Keratinocyte (primary cell): ENCODE measurements at regions not wholly inside any gene's neighbourhood (a gene's known extent, or its start where the extent isn't known, plus 50 kb on each side); places are given as distances from the start of the nearest gene placed in this dataset.

ENCODE experiments used
- DNase-seq: peaks from one replicate; pipeline ENCODE4 v3.0.0-alpha.2; 2011; ENCODE audit warnings: low read depth, missing footprints, low spot score
- FAIRE-seq: peaks from 2 replicates; lab custom pipeline; 2011; peaks lifted over from hg19 to GRCh38; lab: Jason Lieb, UNC
- H2AFZ ChIP-seq: 2 replicates; pipeline ENCODE4 v1.6.0; 2012; ENCODE audit warnings: low read length, control low read depth, inconsistent platforms; ENCODE audit not compliant: control insufficient read depth
- H3K27ac ChIP-seq: 2 replicates; pipeline ENCODE4 v1.5.1; 2011; ENCODE audit warnings: low read length; ENCODE audit not compliant: control insufficient read depth, insufficient read depth
- H3K27me3 ChIP-seq: 3 replicates; pipeline ENCODE4 v1.6.0; 2011; ENCODE audit warnings: low read length; ENCODE audit not compliant: control insufficient read depth, insufficient read depth; ENCODE audit errors: extremely low read depth
- H3K36me3 ChIP-seq, 2 experiments: 2 replicates in 1 of 2; 3 replicates in 1 of 2; pipeline ENCODE4 v1.5.1; 2011; ENCODE audit warnings: low read length in 2 of 2, mild to moderate bottlenecking in 1 of 2; ENCODE audit not compliant: control insufficient read depth in 2 of 2, insufficient read depth in 2 of 2; ENCODE audit errors: extremely low read depth in 1 of 2
- H3K4me1 ChIP-seq: 3 replicates; pipeline ENCODE4 v1.5.1; 2011; ENCODE audit warnings: low read length; ENCODE audit not compliant: control insufficient read depth, insufficient read depth; ENCODE audit errors: extremely low read depth
- H3K4me2 ChIP-seq: 3 replicates; pipeline ENCODE4 v1.6.0; 2011; ENCODE audit warnings: low read depth, low read length; ENCODE audit not compliant: control insufficient read depth, insufficient read depth; ENCODE audit errors: extremely low read depth
- H3K4me3 ChIP-seq, 3 experiments: fragments of 200-600 bp in 1 of 3; sonication (generic) in 1 of 3; 2 replicates in 2 of 3; 3 replicates in 1 of 3; pipeline ENCODE4 v1.5.1; 2011 to 2016; ENCODE audit warnings: low read length in 3 of 3, mild to moderate bottlenecking in 3 of 3, control low read depth in 2 of 3, inconsistent platforms in 1 of 3, low read depth in 1 of 3, mixed read lengths in 1 of 3, mixed run types in 1 of 3, moderate library complexity in 1 of 3; ENCODE audit not compliant: control insufficient read depth in 2 of 3, insufficient read depth in 2 of 3; ENCODE audit errors: extremely low read depth in 1 of 3
- H3K79me2 ChIP-seq: 2 replicates; pipeline ENCODE4 v1.6.0; 2012; ENCODE audit warnings: low read length; ENCODE audit not compliant: control insufficient read depth, insufficient read depth
- H3K9ac ChIP-seq: 3 replicates; pipeline ENCODE4 v1.6.0; 2011; ENCODE audit warnings: low read length; ENCODE audit not compliant: control insufficient read depth, insufficient read depth; ENCODE audit errors: extremely low read depth
- H3K9me1 ChIP-seq: 3 replicates; pipeline ENCODE4 v1.6.0; 2011; ENCODE audit warnings: low read length; ENCODE audit not compliant: control insufficient read depth, insufficient read depth; ENCODE audit errors: extremely low read depth
- H3K9me3 ChIP-seq: 2 replicates; pipeline ENCODE4 v1.5.1; 2012; ENCODE audit warnings: low read depth, low read length; ENCODE audit not compliant: control insufficient read depth
- H4K20me1 ChIP-seq: 3 replicates; pipeline ENCODE4 v1.6.0; 2011; ENCODE audit warnings: low read length; ENCODE audit not compliant: control insufficient read depth, insufficient read depth; ENCODE audit errors: extremely low read depth
- CTCF ChIP-seq, 3 experiments: IDR thresholded peaks in 1 of 3; conservative IDR thresholded peaks in 1 of 3; optimal IDR thresholded peaks in 1 of 3; 2 replicates in 2 of 3; 3 replicates in 1 of 3; pipeline versions ENCODE3 to v1.5.1; 2011; ENCODE audit warnings: low read length in 3 of 3, mild to moderate bottlenecking in 3 of 3, moderate library complexity in 2 of 3, control low read depth in 1 of 3, inconsistent platforms in 1 of 3; ENCODE audit not compliant: insufficient read depth in 2 of 3; ENCODE audit errors: extremely low read depth in 1 of 3
- EZH2 ChIP-seq: IDR thresholded peaks from one replicate; pipeline ENCODE4 v1.6.1; 2012; ENCODE audit warnings: inconsistent platforms, mild to moderate bottlenecking, low read length, moderate library complexity
- dilution Hi-C: fragments of 300-500 bp; cut with MboI; formaldehyde crosslinking; loops from one replicate; pipeline ENCODE4 v1.7.0; 2020; ENCODE audit warnings: low sequenced_read_pairs; ENCODE audit not compliant: extremely low pct_ligation_motif_present

DNA sequence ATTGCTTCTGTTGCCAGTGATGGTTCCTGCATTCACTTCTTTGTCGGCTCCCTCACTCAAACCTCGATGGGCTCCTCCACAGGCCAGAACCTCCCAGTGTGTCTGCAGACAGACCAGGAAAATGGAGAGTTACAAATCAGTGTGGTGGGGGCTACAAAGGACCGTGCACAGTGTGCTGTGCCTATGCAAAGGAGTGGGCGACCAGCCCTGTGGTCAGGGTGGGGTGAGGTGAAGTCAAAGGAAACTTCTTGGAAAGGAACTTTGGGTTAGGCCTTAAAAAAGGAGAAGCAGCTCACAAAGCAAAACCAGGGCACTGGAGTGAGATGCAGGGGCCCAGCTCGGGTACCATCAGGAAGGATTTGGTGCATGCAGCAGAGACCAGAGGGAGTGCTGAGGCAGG is 304.3 kb upstream of the ZMIZ1 start:
- H3K79me2 ChIP-seq: no peaks in the 10 kb centered on the region
- dilution Hi-C loops: no loop called here
- DNase-seq: no peak
- no peak overlapping the region for H2AFZ ChIP-seq
- peaks cover 13% of the 10 kb centered on the region for H3K27me3 ChIP-seq
- H3K4me2 ChIP-seq: no peak overlapping the region
- H3K36me3 ChIP-seq: no peaks in the 10 kb centered on the region
- H3K4me1 ChIP-seq: no peaks in the 10 kb centered on the region
- H3K27ac ChIP-seq: no peak overlapping the region
- H4K20me1 ChIP-seq: no peaks in the 10 kb centered on the region
- no peak for FAIRE-seq
- no peaks in the 10 kb centered on the region for H3K9me3 ChIP-seq
- H3K4me3 ChIP-seq: no peak overlapping the region
- no peaks in the 10 kb centered on the region for H3K9me1 ChIP-seq
- no peak for TF ChIP-seq EZH2
- TF ChIP-seq CTCF (optimal IDR thresholded peaks at IDR 0.05 in 1 of 3, IDR thresholded peaks at IDR 0.05 in 1 of 3, conservative IDR thresholded peaks at IDR 0.05 in 1 of 3; ENCODE audit: extremely low read depth in 1 of 3, insufficient read depth in 2 of 3, low read length in 3 of 3): no peak
- no peak overlapping the region for H3K9ac ChIP-seq

DNA sequence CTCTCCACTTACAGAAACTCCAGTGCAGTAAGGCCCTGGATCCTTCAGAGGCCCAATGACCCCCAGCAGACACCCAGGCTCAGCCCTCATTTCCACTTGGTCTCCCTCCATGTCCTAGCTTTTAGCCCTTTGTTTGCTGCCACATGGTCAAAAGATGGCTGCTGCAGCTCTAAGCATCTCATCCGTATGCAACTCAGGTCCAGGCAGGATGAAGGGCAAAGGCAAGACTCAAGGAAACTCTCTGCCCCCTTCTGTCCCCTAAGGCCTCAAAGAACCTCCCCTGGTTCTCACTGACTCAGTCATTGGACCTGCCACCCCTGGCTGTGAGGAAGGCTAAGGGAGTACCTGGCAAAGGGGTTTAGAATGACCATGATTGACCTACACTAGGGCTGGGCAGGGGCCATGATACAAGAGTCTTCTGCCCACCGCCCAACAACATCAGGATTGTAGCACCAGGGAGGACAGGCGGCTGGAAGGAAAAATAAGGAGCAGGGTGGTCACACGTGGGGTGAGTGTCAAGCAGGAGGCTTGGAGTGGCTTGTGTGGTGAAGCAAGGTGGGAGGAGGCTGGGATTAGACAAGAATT is 303.8 kb upstream of the ZMIZ1 start:
- Histone ChIP-seq H3K4me3 (no peak overlapping the region), H3K27me3 (peaks cover 13% of the 10 kb centered on the region), H3K79me2 (no peaks in the 10 kb centered on the region), H3K4me1 (no peaks in the 10 kb centered on the region), H2AFZ (no peak overlapping the region), H3K27ac (no peak overlapping the region), H3K9me1 (no peaks in the 10 kb centered on the region), H3K9ac (no peak overlapping the region), H3K36me3 (no peaks in the 10 kb centered on the region), H3K9me3 (no peaks in the 10 kb centered on the region), H3K4me2 (no peak overlapping the region), H4K20me1 (no peaks in the 10 kb centered on the region)
- dilution Hi-C loops: no loop called here
- no peak for TF ChIP-seq CTCF (optimal IDR thresholded peaks at IDR 0.05 in 1 of 3, IDR thresholded peaks at IDR 0.05 in 1 of 3, conservative IDR thresholded peaks at IDR 0.05 in 1 of 3; ENCODE audit: extremely low read depth in 1 of 3, insufficient read depth in 2 of 3, low read length in 3 of 3)
- TF ChIP-seq EZH2: no peak
- DNase-seq: no peak
- FAIRE-seq: no peak
